HEK293 (cell line): ENCODE measurements at regions not wholly inside any gene's neighbourhood (a gene's known extent, or its start where the extent isn't known, plus 50 kb on each side); places are given as distances from the start of the nearest gene placed in this dataset.

Experiments used
- SP2 ChIP-seq: fragments of 450-650 bp; formaldehyde crosslinking; IDR thresholded peaks from 2 replicates; pipeline ENCODE4 v1.5.1; 2016; ENCODE audit warnings: missing biosample characterization, missing genetic modification characterization
- ZFP3 ChIP-seq: fragments of 450-650 bp; formaldehyde crosslinking; IDR thresholded peaks from 2 replicates; pipeline ENCODE4 v1.5.1; 2016; ENCODE audit warnings: low read depth, missing biosample characterization, missing genetic modification characterization
- ZNF416 ChIP-seq: fragments of 450-650 bp; formaldehyde crosslinking; IDR thresholded peaks from 2 replicates; pipeline ENCODE4 v1.5.1; 2016; ENCODE audit warnings: missing biosample characterization, missing genetic modification characterization
- ZNF423 ChIP-seq: fragments of 450-650 bp; formaldehyde crosslinking; IDR thresholded peaks from 2 replicates; pipeline ENCODE4 v1.5.1; 2016; ENCODE audit warnings: missing biosample characterization, missing genetic modification characterization
- ZNF48 ChIP-seq: fragments of 450-650 bp; formaldehyde crosslinking; IDR thresholded peaks from 2 replicates; pipeline ENCODE4 v1.5.1; 2016; ENCODE audit warnings: missing biosample characterization, missing genetic modification characterization
- ZNF621 ChIP-seq: fragments of 450-650 bp; formaldehyde crosslinking; IDR thresholded peaks from 2 replicates; pipeline ENCODE4 v1.5.1; 2017; ENCODE audit warnings: missing biosample characterization, missing genetic modification characterization
- ZNF658 ChIP-seq: fragments of 450-650 bp; formaldehyde crosslinking; IDR thresholded peaks from 2 replicates; pipeline ENCODE4; 2016; ENCODE audit warnings: missing biosample characterization, missing genetic modification characterization
- ZNF660 ChIP-seq: fragments of 450-650 bp; IDR thresholded peaks from 2 replicates; pipeline ENCODE4 v1.5.1; 2018; ENCODE audit warnings: missing biosample characterization, mild to moderate bottlenecking, missing genetic modification characterization
- ZNF837 ChIP-seq: fragments of 450-650 bp; formaldehyde crosslinking; IDR thresholded peaks from 2 replicates; pipeline ENCODE4 v1.5.1; 2016; ENCODE audit warnings: missing biosample characterization, missing genetic modification characterization
- TF ChIP-seq, protein P1 (sequence below): fragments of 450-650 bp; formaldehyde crosslinking; IDR thresholded peaks from 2 replicates; pipeline ENCODE4 v1.5.1; 2016; ENCODE audit warnings: missing biosample characterization, missing genetic modification characterization
- TF ChIP-seq, protein P2 (sequence below): fragments of 450-650 bp; formaldehyde crosslinking; IDR thresholded peaks from 2 replicates; pipeline ENCODE4 v1.5.1; 2016; ENCODE audit warnings: missing biosample characterization, missing genetic modification characterization

DNA sequence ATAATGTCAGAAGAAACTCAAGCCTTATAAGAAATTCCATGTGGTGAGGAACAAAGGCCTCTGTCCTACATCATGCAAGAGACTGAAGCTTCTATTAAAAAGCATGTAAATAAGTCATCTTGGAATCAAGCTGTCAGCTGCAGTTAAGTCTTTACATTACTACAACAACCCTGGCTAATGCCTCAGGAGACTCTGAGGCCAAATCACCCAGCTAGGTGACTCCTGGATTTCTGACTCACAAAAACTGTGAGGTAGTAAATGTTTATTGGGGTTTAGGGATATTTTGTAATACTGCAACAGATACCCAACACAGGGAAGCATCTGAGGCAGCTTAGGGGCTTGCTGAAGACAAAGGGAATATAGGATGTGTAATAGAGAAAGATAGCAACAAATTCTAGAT is 89.6 kb downstream of the C11orf87 start:
- no peak for TF ChIP-seq ZNF621 (tag by site-specific recombination)
- TF ChIP-seq ZNF658 (tag by site-specific recombination): no peak
- no peak for TF ChIP-seq ZNF660 (tag by site-specific recombination)
- TF ChIP-seq ZNF837 (tag by site-specific recombination): no peak
- TF ChIP-seq, protein P1, sequence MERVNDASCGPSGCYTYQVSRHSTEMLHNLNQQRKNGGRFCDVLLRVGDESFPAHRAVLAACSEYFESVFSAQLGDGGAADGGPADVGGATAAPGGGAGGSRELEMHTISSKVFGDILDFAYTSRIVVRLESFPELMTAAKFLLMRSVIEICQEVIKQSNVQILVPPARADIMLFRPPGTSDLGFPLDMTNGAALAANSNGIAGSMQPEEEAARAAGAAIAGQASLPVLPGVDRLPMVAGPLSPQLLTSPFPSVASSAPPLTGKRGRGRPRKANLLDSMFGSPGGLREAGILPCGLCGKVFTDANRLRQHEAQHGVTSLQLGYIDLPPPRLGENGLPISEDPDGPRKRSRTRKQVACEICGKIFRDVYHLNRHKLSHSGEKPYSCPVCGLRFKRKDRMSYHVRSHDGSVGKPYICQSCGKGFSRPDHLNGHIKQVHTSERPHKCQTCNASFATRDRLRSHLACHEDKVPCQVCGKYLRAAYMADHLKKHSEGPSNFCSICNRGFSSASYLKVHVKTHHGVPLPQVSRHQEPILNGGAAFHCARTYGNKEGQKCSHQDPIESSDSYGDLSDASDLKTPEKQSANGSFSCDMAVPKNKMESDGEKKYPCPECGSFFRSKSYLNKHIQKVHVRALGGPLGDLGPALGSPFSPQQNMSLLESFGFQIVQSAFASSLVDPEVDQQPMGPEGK: no peak
- TF ChIP-seq ZNF416 (tag by site-specific recombination): no peak
- TF ChIP-seq, protein P2, sequence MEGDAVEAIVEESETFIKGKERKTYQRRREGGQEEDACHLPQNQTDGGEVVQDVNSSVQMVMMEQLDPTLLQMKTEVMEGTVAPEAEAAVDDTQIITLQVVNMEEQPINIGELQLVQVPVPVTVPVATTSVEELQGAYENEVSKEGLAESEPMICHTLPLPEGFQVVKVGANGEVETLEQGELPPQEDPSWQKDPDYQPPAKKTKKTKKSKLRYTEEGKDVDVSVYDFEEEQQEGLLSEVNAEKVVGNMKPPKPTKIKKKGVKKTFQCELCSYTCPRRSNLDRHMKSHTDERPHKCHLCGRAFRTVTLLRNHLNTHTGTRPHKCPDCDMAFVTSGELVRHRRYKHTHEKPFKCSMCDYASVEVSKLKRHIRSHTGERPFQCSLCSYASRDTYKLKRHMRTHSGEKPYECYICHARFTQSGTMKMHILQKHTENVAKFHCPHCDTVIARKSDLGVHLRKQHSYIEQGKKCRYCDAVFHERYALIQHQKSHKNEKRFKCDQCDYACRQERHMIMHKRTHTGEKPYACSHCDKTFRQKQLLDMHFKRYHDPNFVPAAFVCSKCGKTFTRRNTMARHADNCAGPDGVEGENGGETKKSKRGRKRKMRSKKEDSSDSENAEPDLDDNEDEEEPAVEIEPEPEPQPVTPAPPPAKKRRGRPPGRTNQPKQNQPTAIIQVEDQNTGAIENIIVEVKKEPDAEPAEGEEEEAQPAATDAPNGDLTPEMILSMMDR (tag by site-specific recombination): no peak
- TF ChIP-seq ZNF48 (tag by site-specific recombination): no peak
- no peak for TF ChIP-seq ZNF423 (tag by site-specific recombination)
- TF ChIP-seq ZFP3 (tag by site-specific recombination): no peak
- TF ChIP-seq SP2 (tag by site-specific recombination): no peak
